Right lobe of liver (tissue), 4 donors: ENCODE measurements at regions not wholly inside any gene's neighbourhood (a gene's known extent, or its start where the extent isn't known, plus 50 kb on each side); places are given as distances from the start of the nearest gene placed in this dataset.

Experiments used
- CTCF ChIP-seq, 4 donors: fragments of 200-600 bp in 3 of 4; fragments of 450-650 bp in 1 of 4; IDR thresholded peaks; one replicate each; pipeline versions ENCODE4 v1.5.1 to v1.8.0; 2016 to 2022; ENCODE audit warnings: antibody characterized with exemption in 4 of 4, mild to moderate bottlenecking in 2 of 4
- POLR2A ChIP-seq: fragments of 450-650 bp; IDR thresholded peaks from one replicate; pipeline ENCODE4 v1.6.1; 2017; ENCODE audit warnings: antibody characterized with exemption, mild to moderate bottlenecking
- donor health status: DM: no; HTN: no; CAD: no.
- donor health status: DM: no; HTN: no; CAD: no.
- donor health status: DM: no; HTN: yes; CAD: no.

- TF ChIP-seq POLR2A: no peak
- peak; percentile 50 to 69 (median 60) for TF ChIP-seq CTCF (IDR thresholded peaks at IDR 0.05)
Observed at GRCh38 chr9:107422189-107423185, 67.1 kb downstream of the KLF4 start.
